ENCODE measurements at regions not wholly inside any gene's neighbourhood (a gene's known extent, or its start where the extent isn't known, plus 50 kb on each side); places are given as distances from the start of the nearest gene placed in this dataset.

DNA sequence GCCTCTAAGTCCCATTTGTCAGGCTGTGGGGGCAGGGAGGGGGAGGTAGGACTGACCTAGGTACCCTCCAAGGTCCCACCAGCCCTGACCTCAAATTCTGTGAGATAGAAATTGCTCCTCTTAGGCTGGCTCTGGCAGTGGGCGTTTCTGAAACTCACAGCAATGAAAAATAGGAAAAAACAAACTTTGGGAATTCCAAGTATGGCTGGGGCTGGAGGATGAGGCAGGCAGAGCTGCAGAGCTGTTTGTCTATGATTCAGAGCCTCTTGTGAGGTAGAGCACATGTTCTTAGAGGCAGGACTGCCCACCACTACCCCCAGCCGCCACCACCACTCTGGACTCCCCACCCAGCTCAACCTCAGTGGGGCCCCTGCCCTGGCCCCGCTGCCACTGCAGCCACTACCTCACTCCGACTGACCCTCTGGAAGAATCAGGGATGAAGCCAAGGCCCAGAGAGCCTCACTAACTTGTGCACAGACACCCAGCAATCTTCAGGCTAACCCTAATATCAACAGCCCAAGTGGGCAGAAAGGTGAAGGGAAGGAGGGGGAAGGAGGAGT, 98.2 kb downstream of the PJA1 start:
- Histone ChIP-seq H3K4me1 (ENCODE audit: control insufficient read depth in 2 of 3, insufficient read depth in 2 of 3, low read depth in 1 of 3, low read length in 3 of 3) (peaks cover 0 to 2% (median 0%) of the 10 kb centered on the region in 3 donors), H3K27me3 (ENCODE audit: control insufficient read depth, insufficient read depth, low read length) (no peaks in the 10 kb centered on the region), H3K9ac (ENCODE audit: low read length in 3 of 3) (no peak overlapping the region), H3K27ac (ENCODE audit: low read depth in 2 of 2, low read length in 2 of 2) (no peak overlapping the region), H3K4me3 (ENCODE audit: low read length in 3 of 3) (no peak overlapping the region), H3K9me3 (ENCODE audit: control insufficient read depth in 2 of 3, insufficient read depth in 1 of 3, low read length in 3 of 3) (no peaks in the 10 kb centered on the region), H3K36me3 (ENCODE audit: control insufficient read depth in 2 of 3, insufficient read depth in 3 of 3, low read length in 3 of 3) (no peaks in the 10 kb centered on the region)
- FAIRE-seq (no peak), DNase-seq (no peak)
- intact Hi-C loops (cut with DNase I) = no loop called here
- TF ChIP-seq, protein P1, sequence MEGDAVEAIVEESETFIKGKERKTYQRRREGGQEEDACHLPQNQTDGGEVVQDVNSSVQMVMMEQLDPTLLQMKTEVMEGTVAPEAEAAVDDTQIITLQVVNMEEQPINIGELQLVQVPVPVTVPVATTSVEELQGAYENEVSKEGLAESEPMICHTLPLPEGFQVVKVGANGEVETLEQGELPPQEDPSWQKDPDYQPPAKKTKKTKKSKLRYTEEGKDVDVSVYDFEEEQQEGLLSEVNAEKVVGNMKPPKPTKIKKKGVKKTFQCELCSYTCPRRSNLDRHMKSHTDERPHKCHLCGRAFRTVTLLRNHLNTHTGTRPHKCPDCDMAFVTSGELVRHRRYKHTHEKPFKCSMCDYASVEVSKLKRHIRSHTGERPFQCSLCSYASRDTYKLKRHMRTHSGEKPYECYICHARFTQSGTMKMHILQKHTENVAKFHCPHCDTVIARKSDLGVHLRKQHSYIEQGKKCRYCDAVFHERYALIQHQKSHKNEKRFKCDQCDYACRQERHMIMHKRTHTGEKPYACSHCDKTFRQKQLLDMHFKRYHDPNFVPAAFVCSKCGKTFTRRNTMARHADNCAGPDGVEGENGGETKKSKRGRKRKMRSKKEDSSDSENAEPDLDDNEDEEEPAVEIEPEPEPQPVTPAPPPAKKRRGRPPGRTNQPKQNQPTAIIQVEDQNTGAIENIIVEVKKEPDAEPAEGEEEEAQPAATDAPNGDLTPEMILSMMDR (IDR thresholded peaks at IDR 0.05; ENCODE audit: borderline replicate concordance, extremely low read depth, insufficient read depth) = no peak

DNA sequence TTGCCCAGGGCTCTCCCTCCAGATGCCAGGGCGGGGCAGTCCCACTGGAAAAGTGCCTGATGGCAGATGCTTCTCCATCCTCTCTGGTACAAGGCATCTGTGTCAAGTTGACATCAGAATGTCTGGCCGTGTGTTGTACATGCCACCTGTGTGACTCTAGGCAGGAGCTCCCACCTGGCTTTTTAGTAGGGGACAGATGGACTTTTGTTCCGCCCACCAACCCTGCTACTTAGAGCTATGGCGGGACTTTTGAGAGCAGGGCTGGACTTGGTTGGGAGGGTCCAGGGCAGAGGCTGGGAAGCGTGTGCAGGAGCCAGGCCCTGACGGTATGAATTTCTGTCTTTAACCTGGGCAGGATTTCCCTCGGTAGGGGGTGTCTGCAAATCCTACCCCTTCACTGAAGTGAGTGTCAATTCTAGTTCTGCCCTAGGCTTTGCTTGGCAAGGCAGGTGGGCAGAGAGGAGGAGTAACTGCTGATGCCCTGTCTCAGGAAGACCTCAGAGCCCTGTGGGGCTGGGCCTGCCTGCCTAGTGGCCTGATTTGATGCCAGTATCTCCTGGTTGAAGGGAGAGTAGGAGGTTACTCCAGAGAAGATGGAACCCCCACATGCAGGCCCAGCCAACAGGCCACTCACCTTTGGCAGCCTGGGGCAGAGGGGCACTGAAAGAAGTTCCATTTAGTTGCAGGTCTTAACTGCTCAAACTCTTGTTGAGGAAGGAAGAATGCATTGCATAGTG, 99.1 kb downstream of the PJA1 start:
- H3K27ac ChIP-seq (ENCODE audit: low read depth in 2 of 2, low read length in 2 of 2) = no peak overlapping the region

DNA sequence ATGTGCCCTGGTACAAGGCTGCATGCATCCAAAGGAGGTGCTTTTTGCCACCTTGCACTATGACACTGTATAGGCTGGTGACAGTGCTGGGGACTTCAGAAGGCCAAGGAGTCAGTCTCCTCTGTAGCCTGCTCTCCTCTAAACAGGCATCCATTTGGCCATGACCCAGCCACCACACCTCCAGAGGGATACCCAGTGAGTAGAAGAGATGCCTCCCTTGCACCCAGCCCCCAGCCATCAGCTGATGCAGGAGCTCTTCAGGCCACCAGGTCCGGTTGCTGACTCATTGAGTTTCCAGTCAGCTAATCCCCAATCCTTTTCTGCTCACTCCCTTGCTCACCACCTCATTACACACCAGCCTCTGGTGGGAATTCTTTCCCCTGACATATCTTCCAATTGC, 99.8 kb downstream of the PJA1 start:
- Histone ChIP-seq H3K27ac (ENCODE audit: low read depth in 2 of 2, low read length in 2 of 2) (no peak overlapping the region), H3K4me3 (ENCODE audit: low read length in 3 of 3) (no peak overlapping the region), H3K36me3 (ENCODE audit: control insufficient read depth in 2 of 3, insufficient read depth in 3 of 3, low read length in 3 of 3) (no peaks in the 10 kb centered on the region), H3K27me3 (ENCODE audit: control insufficient read depth, insufficient read depth, low read length) (no peaks in the 10 kb centered on the region), H3K4me1 (ENCODE audit: control insufficient read depth in 2 of 3, insufficient read depth in 2 of 3, low read depth in 1 of 3, low read length in 3 of 3) (peaks cover 0 to 2% (median 0%) of the 10 kb centered on the region in 3 donors), H3K9me3 (ENCODE audit: control insufficient read depth in 2 of 3, insufficient read depth in 1 of 3, low read length in 3 of 3) (no peaks in the 10 kb centered on the region), H3K9ac (ENCODE audit: low read length in 3 of 3) (no peak overlapping the region)
- intact Hi-C loops (cut with DNase I) = no loop called here
- no peak for FAIRE-seq
- TF ChIP-seq, protein P1 (IDR thresholded peaks at IDR 0.05; ENCODE audit: borderline replicate concordance, extremely low read depth, insufficient read depth) = no peak
- no peak for DNase-seq

More for the DNA sequence above, 99.1 kb downstream of the PJA1 start:
- TF ChIP-seq, protein P1 (IDR thresholded peaks at IDR 0.05; ENCODE audit: borderline replicate concordance, extremely low read depth, insufficient read depth) = no peak
- no peak overlapping the region for H3K4me3 ChIP-seq (ENCODE audit: low read length in 3 of 3)
- no peaks in the 10 kb centered on the region for H3K9me3 ChIP-seq (ENCODE audit: control insufficient read depth in 2 of 3, insufficient read depth in 1 of 3, low read length in 3 of 3)
- H3K9ac ChIP-seq (ENCODE audit: low read length in 3 of 3) = no peak overlapping the region
- no peaks in the 10 kb centered on the region for H3K36me3 ChIP-seq (ENCODE audit: control insufficient read depth in 2 of 3, insufficient read depth in 3 of 3, low read length in 3 of 3)
- peaks cover 0 to 2% (median 0%) of the 10 kb centered on the region in 3 donors for H3K4me1 ChIP-seq (ENCODE audit: control insufficient read depth in 2 of 3, insufficient read depth in 2 of 3, low read depth in 1 of 3, low read length in 3 of 3)
- FAIRE-seq (no peak), DNase-seq (no peak)
- no peaks in the 10 kb centered on the region for H3K27me3 ChIP-seq (ENCODE audit: control insufficient read depth, insufficient read depth, low read length)
- intact Hi-C loops (cut with DNase I) = no loop called here
